Breast epithelium (tissue), 4 donors: ENCODE measurements at regions not wholly inside any gene's neighbourhood (a gene's known extent, or its start where the extent isn't known, plus 50 kb on each side); places are given as distances from the start of the nearest gene placed in this dataset.

Experiments used
- DNase-seq, 2 donors: peaks; one replicate each; pipeline ENCODE4 v3.0.0-alpha.2; 2019; ENCODE audit warnings: low spot score in 2 of 2
- H3K27ac ChIP-seq, 2 donors: fragments of 200-600 bp; sonication (generic) in 1 of 2; one replicate each; pipeline ENCODE4 v1.5.1; 2016 to 2019; ENCODE audit warnings: mild to moderate bottlenecking in 1 of 2
- H3K27me3 ChIP-seq, 2 donors: fragments of 200-600 bp; sonication (generic) in 1 of 2; one replicate each; pipeline versions ENCODE4 v1.5.1 to v1.6.0; 2017 to 2019; ENCODE audit warnings: control low read depth in 1 of 2, mild to moderate bottlenecking in 1 of 2
- H3K36me3 ChIP-seq: fragments of 200-600 bp; one replicate; pipeline ENCODE4 v1.5.1; 2019
- H3K4me1 ChIP-seq, 2 donors: fragments of 200-600 bp; sonication (generic); one replicate each; pipeline ENCODE4 v1.5.1; 2016 to 2019; ENCODE audit warnings: control low read depth in 1 of 2
- H3K4me3 ChIP-seq, 3 donors: fragments of 200-600 bp; sonication (generic); 1 replicate in 2 of 3; 2 replicates in 1 of 3; pipeline ENCODE4 v1.5.1; 2016 to 2019; ENCODE audit warnings: mild to moderate bottlenecking in 3 of 3, moderate library complexity in 2 of 3
- H3K9me3 ChIP-seq, 2 donors: fragments of 200-600 bp; sonication (generic) in 1 of 2; one replicate each; pipeline ENCODE4 v1.5.1; 2016 to 2019; ENCODE audit warnings: control low read depth in 1 of 2
- CTCF ChIP-seq, 3 donors: fragments of 450-650 bp; IDR thresholded peaks; one replicate each; pipeline ENCODE4 v1.5.1; 2016 to 2017; ENCODE audit warnings: antibody characterized with exemption in 3 of 3, mild to moderate bottlenecking in 3 of 3, moderate library complexity in 3 of 3
- POLR2A ChIP-seq: fragments of 450-650 bp; IDR thresholded peaks from one replicate; pipeline ENCODE4 v1.6.1; 2016; ENCODE audit warnings: antibody characterized with exemption, mild to moderate bottlenecking, moderate library complexity
- POLR2AphosphoS5 ChIP-seq, 3 donors: sonication (generic); formaldehyde crosslinking; IDR thresholded peaks; one replicate each; pipeline ENCODE4 v1.6.1; 2017; ENCODE audit warnings: antibody characterized with exemption in 3 of 3
- intact Hi-C: fragments of 100-400 bp; cut with DNase I; formaldehyde crosslinking; loops from one replicate; pipeline ENCODE4 v1.15.1; 2023; ENCODE audit warnings: low total_unique reads

DNA sequence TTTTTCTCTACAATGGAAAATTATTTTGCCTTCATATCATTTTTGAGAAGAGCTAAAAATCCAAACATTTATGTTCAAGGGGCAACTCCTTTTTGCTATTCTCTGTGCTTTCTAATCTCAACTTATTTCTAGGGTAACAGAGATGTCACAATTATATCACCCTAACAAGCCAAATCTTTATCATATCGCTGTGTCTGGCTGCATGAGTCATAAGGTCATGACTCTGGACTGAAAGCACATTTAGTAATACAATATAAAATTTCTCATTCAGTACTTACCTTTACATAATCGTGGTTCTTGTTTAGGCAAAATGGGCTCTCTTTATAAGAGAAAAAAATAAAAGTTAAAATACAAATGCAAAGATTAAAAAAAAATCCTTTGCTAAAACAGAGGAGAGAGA, 326.0 kb downstream of the CASP12 start:
- no peaks in the 10 kb centered on the region for H3K27me3 ChIP-seq
- no peaks in the 10 kb centered on the region for H3K36me3 ChIP-seq
- H3K4me1 ChIP-seq, result no peaks in the 10 kb centered on the region
- intact Hi-C loops, result no loop called here
- peaks cover 0 to 6% of the 10 kb centered on the region in 2 donors for H3K9me3 ChIP-seq
- DNase-seq, result no peak
- H3K4me3 ChIP-seq, result no peak overlapping the region
- H3K27ac ChIP-seq, result no peak overlapping the region
- TF ChIP-seq CTCF (IDR thresholded peaks at IDR 0.05) (no peak), POLR2A (no peak), POLR2AphosphoS5 (IDR thresholded peaks at IDR 0.05) (no peak)

GRCh38 chr11:104570078-104570701, 328.1 kb downstream of the CASP12 start:
- intact Hi-C loops, result no loop called here

GRCh38 chr11:104565583-104565961, 332.7 kb downstream of the CASP12 start:
- Histone ChIP-seq H3K9me3 (peaks cover 0 to 5% of the 10 kb centered on the region in 2 donors), H3K27ac (no peak overlapping the region), H3K4me3 (no peak overlapping the region), H3K4me1 (no peaks in the 10 kb centered on the region), H3K36me3 (no peaks in the 10 kb centered on the region), H3K27me3 (no peaks in the 10 kb centered on the region)
- intact Hi-C loops, result no loop called here
- no peak for TF ChIP-seq POLR2AphosphoS5 (IDR thresholded peaks at IDR 0.05)
- no peak for TF ChIP-seq CTCF (IDR thresholded peaks at IDR 0.05)
- TF ChIP-seq POLR2A, result no peak
- no peak for DNase-seq

More at GRCh38 chr11:104570078-104570701, 328.1 kb downstream of the CASP12 start:
- Histone ChIP-seq H3K9me3 (peaks cover 0 to 2% of the 10 kb centered on the region in 2 donors), H3K4me1 (no peaks in the 10 kb centered on the region), H3K36me3 (no peaks in the 10 kb centered on the region), H3K4me3 (no peak overlapping the region), H3K27ac (no peak overlapping the region), H3K27me3 (no peaks in the 10 kb centered on the region)
- DNase-seq, result no peak
- TF ChIP-seq POLR2A, result no peak

GRCh38 chr11:104564921-104565582, 333.2 kb downstream of the CASP12 start:
- H3K27me3 ChIP-seq, result no peaks in the 10 kb centered on the region
- H3K9me3 ChIP-seq, result peaks cover 0 to 5% of the 10 kb centered on the region in 2 donors
- no peak overlapping the region for H3K27ac ChIP-seq
- H3K4me1 ChIP-seq, result no peaks in the 10 kb centered on the region
- TF ChIP-seq POLR2A, result no peak
- no peak for TF ChIP-seq POLR2AphosphoS5 (IDR thresholded peaks at IDR 0.05)
- no peak for TF ChIP-seq CTCF (IDR thresholded peaks at IDR 0.05)
- H3K4me3 ChIP-seq, result no peak overlapping the region
- intact Hi-C loops, result no loop called here
- H3K36me3 ChIP-seq, result no peaks in the 10 kb centered on the region
- DNase-seq, result no peak

DNA sequence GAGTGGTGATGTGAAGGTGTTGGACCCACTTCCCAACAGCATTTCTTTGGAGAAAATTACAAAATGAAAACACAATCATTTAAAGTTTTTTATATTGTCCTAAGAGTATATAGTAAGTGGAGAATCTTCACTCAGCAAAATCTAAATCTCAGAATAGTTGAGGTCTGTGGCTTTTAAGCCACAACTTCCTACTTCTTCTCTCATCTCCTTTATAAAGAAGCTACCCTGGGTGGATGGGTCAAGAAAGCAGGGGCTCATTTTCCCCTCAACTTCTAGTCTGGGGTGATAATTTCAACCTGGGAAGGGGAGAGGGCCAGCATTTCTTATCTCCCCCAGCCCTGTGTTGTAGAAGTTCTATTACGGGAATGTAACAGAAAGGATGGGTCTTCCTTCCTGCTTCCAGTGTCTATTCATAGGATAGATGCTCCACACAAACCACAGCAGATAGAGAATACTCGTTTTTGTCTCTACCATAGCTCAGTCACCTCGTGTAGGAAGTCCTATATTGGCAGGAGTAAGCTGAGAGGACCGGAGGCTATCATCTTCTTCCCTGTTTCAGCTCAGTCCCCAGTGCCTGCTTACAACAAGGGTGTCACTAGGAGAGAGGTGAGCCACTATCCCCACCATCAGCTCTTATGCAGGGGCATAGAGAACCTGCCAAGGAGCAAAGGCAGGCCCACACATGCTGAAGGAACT, 341.5 kb downstream of the CASP12 start:
- TF ChIP-seq POLR2AphosphoS5 (IDR thresholded peaks at IDR 0.05), result no peak
- no peak for TF ChIP-seq CTCF (IDR thresholded peaks at IDR 0.05)
- no peak for TF ChIP-seq POLR2A
- intact Hi-C loops, result no loop called here
- H3K4me1 ChIP-seq, result no peaks in the 10 kb centered on the region

More for the DNA sequence above, 341.5 kb downstream of the CASP12 start:
- H3K27ac ChIP-seq, result no peak overlapping the region
- H3K36me3 ChIP-seq, result no peaks in the 10 kb centered on the region
- no peaks in the 10 kb centered on the region for H3K9me3 ChIP-seq
- DNase-seq, result no peak
- no peak overlapping the region for H3K4me3 ChIP-seq
- no peaks in the 10 kb centered on the region for H3K27me3 ChIP-seq
